ENCODE measurements at regions not wholly inside any gene's neighbourhood (a gene's known extent, or its start where the extent isn't known, plus 50 kb on each side); places are given as distances from the start of the nearest gene placed in this dataset.

DNA sequence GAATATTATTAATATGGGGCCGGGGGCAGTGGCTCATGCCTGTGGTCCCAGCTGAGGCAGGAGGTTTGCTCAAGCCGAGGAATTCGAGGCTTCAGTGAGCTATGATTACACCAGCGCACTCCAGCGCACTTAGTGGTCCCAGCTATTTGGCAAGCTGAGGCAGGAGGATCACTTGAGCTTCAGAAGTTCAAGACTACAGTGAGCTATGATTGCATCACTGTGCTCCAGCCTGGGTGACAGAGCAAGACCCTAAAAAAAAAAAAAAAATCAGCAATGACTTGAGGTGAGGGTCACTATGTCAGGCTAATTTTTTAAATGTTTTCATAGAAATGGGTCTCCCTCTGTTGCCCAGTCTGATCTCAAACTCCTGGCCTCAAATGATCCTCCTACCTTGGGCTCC is 243.4 kb downstream of the RBM19 start:
- TF ChIP-seq POLR2A (IDR thresholded peaks at IDR 0.05) = no peak
- TF ChIP-seq, protein P1, sequence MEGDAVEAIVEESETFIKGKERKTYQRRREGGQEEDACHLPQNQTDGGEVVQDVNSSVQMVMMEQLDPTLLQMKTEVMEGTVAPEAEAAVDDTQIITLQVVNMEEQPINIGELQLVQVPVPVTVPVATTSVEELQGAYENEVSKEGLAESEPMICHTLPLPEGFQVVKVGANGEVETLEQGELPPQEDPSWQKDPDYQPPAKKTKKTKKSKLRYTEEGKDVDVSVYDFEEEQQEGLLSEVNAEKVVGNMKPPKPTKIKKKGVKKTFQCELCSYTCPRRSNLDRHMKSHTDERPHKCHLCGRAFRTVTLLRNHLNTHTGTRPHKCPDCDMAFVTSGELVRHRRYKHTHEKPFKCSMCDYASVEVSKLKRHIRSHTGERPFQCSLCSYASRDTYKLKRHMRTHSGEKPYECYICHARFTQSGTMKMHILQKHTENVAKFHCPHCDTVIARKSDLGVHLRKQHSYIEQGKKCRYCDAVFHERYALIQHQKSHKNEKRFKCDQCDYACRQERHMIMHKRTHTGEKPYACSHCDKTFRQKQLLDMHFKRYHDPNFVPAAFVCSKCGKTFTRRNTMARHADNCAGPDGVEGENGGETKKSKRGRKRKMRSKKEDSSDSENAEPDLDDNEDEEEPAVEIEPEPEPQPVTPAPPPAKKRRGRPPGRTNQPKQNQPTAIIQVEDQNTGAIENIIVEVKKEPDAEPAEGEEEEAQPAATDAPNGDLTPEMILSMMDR (IDR thresholded peaks at IDR 0.05) = no peak

Measured in testis (tissue), 2 donors.